KOPT-K1 (cell line): ENCODE measurements at regions not wholly inside any gene's neighbourhood (a gene's known extent, or its start where the extent isn't known, plus 50 kb on each side); places are given as distances from the start of the nearest gene placed in this dataset.
A peak's percentile ranks its signal among the peaks of the same experiment; 100 is the strongest.
"Not testable (repeated sequence)": the region's sequence is repeated elsewhere in the genome, so short reads cannot be mapped to it uniquely, and the experiment has no call there.

Source experiments
- H3K27ac ChIP-seq: fragments of 200-600 bp; sonication (generic); 2 replicates; pipeline ENCODE4 v1.5.1; 2016; ENCODE audit warnings: antibody characterized with exemption, mild to moderate bottlenecking, low read depth, low read length; ENCODE audit not compliant: poor library complexity, severe bottlenecking
- H3K36me3 ChIP-seq: fragments of 200-600 bp; sonication (generic); 2 replicates; pipeline ENCODE4 v1.5.1; 2017; ENCODE audit warnings: antibody characterized with exemption, mild to moderate bottlenecking, low read length, moderate library complexity; ENCODE audit not compliant: insufficient read depth
- H3K9me3 ChIP-seq: fragments of 200-600 bp; sonication (generic); 2 replicates; pipeline ENCODE4 v1.5.1; 2017; ENCODE audit warnings: antibody characterized with exemption, low read length, mild to moderate bottlenecking; ENCODE audit not compliant: insufficient read depth, poor library complexity, severe bottlenecking

DNA sequence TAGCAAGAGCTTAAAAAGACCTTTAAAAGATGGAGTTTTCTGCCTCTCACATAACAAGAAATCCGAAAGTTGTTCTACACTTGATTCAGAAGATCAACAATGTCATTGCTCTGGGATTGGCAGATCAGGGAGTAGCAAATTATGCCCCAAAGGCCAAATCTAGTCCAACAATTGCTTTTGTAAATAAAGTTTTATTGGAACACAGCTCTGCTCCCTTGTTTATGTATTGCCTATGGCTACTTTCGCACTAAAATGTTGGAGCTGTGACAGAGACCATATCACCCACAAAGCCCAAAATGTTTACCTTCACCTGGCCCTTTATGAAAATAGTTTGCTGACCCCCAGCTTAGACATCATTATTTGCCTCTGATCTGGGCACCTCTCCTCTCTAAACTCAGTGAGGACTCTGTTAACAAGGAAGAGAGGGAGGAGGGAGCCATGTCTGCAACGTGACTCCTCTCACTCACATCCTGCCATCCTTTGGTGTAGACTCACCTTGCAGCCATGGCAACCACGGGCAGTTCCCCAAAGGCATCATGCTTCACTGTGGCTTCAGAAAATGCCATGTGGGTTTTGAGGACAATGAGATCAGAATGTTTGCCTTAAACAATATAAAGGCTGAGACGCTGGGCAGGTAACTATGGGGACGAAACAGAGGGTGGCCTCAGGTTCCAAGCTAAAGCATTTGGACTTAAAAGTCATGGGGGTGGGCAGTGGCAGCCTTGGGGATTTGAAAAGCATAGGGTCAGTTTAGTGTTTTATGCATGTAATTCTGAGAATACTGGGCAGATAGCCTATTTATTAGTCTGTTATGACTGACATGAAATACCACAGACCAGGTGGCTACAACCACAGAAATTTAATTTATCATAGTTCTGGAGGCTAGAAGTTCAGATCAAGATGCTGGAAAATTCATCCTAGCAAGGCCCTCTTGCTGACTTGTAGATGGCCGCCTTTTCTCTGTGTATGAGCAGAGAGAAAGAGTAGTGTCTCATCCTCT is 149.7 kb upstream of the TNFAIP3 start:
- Histone ChIP-seq H3K36me3 (no peaks in the 10 kb centered on the region), H3K27ac (peak overlapping the region; percentile 28), H3K9me3 (peaks cover 5% of the 10 kb centered on the region)

DNA sequence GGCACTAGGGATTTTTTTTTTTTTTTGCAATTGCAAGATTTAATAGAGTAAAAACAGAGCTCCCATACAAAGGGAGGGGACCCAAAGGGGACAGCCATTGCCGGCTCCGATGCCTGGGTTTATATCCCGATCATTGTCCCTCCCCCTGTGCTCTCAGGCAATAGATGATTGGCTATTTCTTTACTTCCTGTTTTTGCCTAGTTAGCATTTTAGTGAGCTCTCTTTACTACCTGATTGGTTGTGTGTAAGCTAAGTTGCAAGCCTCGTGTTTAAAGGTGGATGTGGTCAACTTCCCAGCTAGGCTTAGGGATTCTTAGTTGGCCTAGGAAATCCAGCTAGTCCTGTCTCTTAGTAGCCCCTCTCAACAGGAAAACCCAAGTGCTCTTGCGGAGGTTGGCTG is 148.2 kb upstream of the TNFAIP3 start:
- H3K27ac ChIP-seq, H3K9me3 ChIP-seq: not testable (repeated sequence)

DNA sequence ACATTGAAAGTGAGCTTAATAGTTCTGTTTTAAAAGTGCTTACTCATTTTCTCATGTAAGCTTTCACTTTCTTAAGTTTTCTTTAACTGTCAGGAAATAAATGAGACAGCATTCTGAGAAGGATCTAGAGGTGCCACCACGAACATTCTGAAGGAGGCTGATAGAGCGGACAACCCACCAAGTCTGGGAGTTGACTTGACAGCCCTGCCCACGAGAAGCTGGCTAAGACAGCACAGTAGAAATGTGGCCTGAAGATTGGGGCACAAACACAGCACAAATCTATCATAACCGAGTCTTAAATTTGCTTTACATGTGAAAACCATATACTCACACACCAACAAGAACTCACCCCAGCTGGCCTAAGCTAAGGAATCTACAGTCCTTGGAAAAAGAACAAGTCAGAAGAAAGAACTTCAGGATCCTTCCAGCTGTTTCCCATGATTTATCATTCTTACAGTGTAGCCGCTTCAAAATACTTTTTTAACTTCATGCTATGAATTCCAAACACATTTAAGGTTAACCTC is 144.2 kb upstream of the TNFAIP3 start:
- H3K27ac ChIP-seq = peak overlapping the region; percentile 61
- no peaks in the 10 kb centered on the region for H3K36me3 ChIP-seq
- peaks cover 5% of the 10 kb centered on the region for H3K9me3 ChIP-seq

More for the DNA sequence above, 148.2 kb upstream of the TNFAIP3 start:
- not testable (repeated sequence) for H3K36me3 ChIP-seq

DNA sequence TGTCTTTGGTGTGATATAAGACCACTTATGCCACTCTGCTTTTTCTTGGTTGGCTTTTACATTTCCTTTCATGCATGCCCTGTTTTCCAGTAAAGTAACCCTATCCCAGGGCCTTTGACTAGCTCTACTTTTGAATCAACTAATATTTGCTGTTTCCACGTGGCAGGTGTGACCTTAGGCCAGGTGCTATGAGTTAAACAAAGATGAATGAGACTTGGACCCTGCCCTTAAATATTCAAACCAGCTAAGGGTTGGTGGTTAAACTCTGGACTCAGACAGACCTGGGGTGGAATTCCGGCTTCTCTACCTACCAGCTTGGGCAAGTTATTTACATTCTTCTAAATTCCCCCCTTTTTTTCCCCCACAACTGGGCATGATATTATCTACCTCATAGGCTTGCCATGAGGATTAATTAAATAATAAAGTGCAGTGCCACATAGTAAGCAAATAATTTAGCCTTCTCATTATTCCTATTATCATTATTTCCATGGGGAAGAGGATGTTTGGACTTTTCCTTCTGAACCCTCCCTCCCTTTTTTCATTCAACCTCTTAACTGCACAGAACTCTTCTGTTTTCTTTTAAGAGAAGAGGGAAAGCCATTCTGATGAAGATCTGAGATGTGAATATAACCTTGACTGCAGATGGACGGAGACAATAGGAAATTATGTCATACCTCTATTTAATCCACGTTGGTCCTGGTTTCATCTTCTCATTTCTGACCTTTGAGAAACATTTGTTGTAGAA is 143.6 kb upstream of the TNFAIP3 start:
- H3K9me3 ChIP-seq = peaks cover 5% of the 10 kb centered on the region
- no peaks in the 10 kb centered on the region for H3K36me3 ChIP-seq
- H3K27ac ChIP-seq = peak overlapping the region; percentile 61

DNA sequence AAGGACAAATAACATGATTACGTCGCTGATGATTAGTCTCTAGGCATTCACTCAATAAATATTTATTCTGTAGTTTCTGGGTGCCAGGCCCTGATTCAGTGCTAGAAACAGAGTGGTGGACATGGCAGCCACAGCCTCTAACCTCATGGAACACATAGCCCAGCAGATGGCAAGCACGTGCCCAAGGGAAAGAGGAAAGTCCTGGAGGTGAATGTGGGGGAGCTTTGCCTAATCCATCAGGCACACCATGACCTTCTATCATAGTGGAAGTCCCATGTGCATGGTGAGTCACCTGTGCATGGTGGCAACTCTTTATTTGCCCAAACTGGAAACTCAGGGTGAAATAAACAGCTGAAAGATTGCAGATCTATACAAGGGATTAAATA is 143.0 kb upstream of the TNFAIP3 start:
- Histone ChIP-seq H3K9me3 (peaks cover 3% of the 10 kb centered on the region), H3K36me3 (no peaks in the 10 kb centered on the region), H3K27ac (no peak overlapping the region)

DNA sequence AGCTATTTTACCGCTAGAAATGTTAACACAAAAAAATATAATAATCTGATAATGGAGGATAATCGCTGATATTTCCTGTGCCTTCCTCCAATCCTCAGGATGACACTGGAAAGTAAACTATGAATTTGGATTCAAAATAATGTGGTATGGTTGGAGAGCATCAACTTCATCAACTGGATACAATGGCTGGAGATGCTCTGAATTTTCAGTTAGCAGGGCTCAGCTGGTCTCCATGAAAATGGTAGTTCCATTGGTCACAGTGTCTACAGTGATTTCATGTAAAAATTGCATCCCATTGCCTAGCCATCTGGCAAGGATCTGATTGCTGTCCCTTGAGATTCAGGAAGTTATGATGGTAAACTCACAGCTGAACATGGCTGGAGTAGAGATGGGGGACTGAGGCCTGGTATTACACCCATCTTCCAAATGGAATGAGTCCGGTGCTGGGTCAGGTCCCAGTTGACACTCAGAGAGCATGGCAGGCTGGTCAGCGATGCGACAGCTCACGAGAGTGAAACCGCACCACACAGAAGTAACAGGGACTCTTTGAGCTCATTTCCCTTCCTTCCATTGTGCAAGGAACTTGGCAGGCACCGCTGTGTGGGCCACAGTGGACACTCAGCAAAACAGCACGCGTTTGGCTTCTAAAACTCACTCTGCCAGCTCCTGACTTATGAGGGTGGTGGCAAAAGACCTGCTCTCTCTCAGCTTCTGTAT is 142.4 kb upstream of the TNFAIP3 start:
- H3K36me3 ChIP-seq = no peaks in the 10 kb centered on the region
- no peaks in the 10 kb centered on the region for H3K9me3 ChIP-seq
- H3K27ac ChIP-seq = no peak overlapping the region

DNA sequence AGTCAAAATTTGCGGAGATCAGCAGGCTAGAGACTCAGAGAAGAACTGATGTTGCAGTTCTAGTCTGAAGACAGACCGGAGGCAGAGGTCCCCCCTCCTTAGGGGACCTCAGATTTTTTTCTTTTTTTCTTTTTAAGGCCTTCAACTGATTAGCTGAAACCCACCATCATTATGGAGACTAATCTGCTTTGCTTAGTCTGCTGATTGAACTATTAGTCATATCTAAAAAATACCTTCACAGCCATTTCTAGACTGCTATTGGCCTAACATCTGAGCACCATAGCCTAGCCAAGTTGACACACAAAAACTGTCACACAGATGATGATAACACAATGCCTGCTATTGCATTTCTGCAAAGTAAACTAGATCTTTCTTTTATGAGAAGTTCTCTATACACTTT is 141.1 kb upstream of the TNFAIP3 start:
- Histone ChIP-seq H3K9me3 (no peaks in the 10 kb centered on the region), H3K27ac (no peak overlapping the region), H3K36me3 (no peaks in the 10 kb centered on the region)

DNA sequence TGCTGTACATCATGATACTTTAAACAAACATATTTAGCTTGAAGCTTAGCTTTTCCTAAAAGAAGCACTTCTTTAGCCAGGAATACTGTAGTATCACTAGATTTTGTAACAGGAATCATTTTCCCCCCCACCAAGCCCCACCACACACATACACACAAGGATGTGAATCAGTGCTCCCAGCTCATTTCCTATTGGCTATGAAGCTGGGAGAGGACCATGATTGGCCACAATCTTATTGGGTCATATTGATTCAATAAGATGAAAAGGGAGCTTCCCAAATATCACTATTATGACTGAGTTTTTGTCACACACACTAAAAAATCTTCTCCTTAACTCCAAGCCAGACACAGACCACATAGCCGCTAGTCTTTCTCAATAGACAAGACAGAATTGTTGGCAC is 140.5 kb upstream of the TNFAIP3 start:
- H3K36me3 ChIP-seq = no peaks in the 10 kb centered on the region
- H3K27ac ChIP-seq = no peak overlapping the region
- H3K9me3 ChIP-seq = no peaks in the 10 kb centered on the region

DNA sequence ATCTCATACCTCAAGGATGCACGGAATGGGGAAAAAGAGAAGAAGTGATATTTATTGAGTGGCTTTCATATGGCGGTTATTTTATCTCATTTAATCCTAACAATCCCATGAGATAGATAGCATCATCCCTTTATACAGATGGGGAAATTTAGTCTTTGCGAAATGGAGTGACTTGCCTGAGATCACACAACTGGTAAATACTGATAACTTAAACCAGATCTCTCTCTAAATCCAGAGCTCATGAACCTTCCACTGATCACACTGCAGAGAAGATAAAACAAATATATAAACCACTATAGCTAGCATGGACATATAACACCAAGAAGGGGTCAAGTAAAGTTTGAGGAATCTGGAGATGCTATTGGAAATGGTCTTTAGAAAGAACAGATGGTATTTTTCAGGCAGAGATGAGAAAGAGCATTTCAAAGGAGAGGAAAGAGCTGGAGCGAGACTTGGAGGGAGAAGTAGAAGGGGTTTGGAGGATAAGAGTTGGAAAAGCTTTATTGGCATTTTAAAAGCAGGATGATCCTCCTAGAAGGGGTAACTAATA is 139.8 kb upstream of the TNFAIP3 start:
- Histone ChIP-seq H3K9me3 (no peaks in the 10 kb centered on the region), H3K27ac (no peak overlapping the region)

DNA sequence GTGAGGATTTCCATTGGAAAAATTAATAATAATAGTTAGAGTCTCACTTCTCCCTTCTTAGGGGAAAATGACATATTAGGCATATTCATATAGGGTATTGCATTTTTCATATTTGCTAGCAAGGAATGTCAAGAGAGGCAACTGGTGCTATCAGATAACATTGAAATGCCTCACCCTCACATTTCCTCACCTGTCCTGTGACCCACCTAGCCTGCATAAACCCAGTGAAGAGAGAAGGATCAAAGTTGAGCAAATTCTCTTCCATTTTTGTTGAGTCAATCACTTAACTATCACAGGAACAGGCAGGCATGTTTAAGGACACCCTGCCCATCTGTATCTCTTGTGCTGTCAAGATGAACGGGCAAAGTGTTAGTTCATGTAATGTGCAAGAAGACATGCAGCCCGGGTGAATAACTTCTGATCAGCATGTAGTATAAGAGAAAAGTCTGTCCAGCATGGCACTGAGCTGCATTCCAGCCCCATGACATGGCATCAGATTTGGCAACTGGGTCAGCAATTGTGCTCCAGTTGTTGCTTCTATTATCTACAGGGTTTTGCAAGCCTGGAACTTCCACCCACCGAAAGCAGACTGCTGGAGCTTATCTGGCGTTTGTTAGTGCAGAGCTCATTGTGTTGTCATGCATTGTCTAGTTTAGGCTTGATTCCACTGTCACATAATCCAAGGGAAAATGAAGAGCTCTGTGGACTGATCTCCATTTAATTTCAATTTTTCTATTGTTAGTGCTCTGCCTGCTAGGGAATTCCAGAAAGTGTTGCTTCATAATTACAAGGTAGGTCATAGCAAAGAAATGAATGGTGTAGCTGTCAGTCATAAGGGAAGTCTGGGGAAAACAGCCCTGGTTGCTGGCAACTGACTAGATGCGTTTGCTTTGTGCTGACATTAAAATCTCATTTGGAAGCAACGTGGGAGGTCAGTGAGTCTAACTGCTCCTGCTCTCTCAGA is 138.4 kb upstream of the TNFAIP3 start:
- Histone ChIP-seq H3K9me3 (no peaks in the 10 kb centered on the region), H3K27ac (no peak overlapping the region), H3K36me3 (no peaks in the 10 kb centered on the region)

More for the DNA sequence above, 139.8 kb upstream of the TNFAIP3 start:
- no peaks in the 10 kb centered on the region for H3K36me3 ChIP-seq

DNA sequence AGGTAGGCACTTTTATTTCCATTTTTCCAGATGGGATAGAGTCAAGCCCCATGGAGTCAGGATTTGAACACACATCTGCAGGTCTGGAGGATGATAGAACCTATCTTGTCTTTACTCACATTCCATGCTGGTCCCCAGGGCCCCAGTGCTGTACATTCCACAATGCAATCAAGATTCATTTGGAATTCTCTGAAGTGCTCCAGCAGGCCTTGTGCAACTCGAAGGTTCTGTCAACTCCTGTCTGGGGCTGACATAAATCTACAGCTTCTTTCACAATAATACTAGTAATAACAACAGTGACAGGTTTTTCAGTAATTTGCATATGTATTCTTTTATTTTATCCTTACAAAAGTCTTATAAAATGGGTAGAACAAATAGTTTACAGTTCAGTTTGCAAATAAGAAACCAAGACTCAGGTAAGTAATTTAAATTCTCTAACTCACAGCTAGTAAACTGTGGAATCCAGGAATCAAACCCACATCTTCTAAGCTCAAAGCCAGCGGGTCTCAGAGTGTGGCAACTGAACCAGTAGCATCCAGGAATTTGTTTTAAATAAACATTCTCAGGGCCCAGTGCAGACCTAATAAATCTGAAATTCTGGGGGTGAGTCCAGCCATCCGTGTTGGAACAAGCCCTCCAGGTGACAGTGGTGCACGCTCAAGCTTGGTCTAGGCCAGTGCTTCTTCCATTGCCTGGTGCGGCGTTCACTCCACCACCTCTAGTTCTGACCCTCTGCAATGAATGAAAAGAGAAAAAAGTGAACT is 137.0 kb upstream of the TNFAIP3 start:
- no peaks in the 10 kb centered on the region for H3K36me3 ChIP-seq
- H3K9me3 ChIP-seq = no peaks in the 10 kb centered on the region
- H3K27ac ChIP-seq = no peak overlapping the region

DNA sequence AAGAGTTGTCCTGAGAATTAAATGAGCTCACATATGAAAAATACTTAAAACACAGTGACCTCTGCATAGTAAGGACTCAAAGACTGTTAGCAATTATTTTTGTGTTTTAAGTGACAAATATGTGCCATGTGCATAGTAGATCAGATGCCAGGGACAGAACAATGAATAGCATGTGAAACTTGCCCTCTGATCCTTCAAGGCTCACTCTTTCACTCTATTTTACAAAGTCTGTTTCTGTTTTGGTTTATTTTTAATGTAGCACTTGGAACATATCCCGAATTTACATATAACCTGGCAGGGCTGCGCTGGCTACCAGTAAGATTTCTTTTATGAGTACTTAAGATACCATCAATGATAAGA is 135.5 kb upstream of the TNFAIP3 start:
- no peak overlapping the region for H3K27ac ChIP-seq
- H3K9me3 ChIP-seq = no peaks in the 10 kb centered on the region
- H3K36me3 ChIP-seq = no peaks in the 10 kb centered on the region

DNA sequence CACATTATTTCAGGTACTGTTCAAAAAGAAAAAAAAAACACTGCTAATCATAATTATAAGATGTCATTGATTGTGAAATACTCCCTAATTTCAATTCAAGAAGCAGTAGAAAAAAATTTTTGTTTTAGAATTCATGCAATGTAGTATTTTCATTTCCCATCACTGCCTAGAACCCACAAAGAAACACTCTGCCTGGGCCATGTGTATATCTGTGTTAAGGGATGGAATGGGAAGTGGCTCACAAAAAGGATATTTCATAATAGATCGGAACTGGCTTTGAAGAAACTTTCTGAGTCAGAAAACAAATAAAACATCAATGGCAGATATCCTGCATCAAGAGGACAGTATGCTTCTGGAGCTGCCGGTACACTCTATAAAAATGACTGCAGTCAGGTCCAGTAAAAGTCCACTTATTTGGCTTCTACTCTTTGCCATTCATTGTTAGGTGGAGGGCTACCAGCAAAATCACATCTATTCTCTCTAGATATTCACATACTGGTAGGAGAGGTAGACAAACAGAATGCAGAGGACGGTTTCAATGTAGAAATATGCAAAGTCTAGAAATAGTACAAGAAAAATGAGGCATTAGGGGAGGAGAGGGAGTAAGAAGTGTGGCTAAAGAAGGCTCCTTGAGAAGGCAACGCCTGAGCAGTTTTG is 135.0 kb upstream of the TNFAIP3 start:
- H3K36me3 ChIP-seq = no peaks in the 10 kb centered on the region
- no peak overlapping the region for H3K27ac ChIP-seq
- no peaks in the 10 kb centered on the region for H3K9me3 ChIP-seq
